Tibial nerve (tissue), 4 donors: ENCODE measurements at regions not wholly inside any gene's neighbourhood (a gene's known extent, or its start where the extent isn't known, plus 50 kb on each side); places are given as distances from the start of the nearest gene placed in this dataset.

Experiments
- DNase-seq, 2 donors: peaks; one replicate each; pipeline ENCODE4 v3.0.0-alpha.2; 2019; ENCODE audit warnings: low spot score in 2 of 2
- H3K27ac ChIP-seq, 4 donors: fragments of 200-600 bp; sonication (generic) in 3 of 4; one replicate each; pipeline ENCODE4 v1.5.1; 2017 to 2019; ENCODE audit warnings: mild to moderate bottlenecking in 1 of 4
- H3K27me3 ChIP-seq, 2 donors: fragments of 200-600 bp; sonication (generic) in 1 of 2; one replicate each; pipeline versions ENCODE4 v1.5.1 to v1.6.0; 2017 to 2019
- H3K36me3 ChIP-seq, 3 donors: fragments of 200-600 bp; sonication (generic); one replicate each; pipeline ENCODE4 v1.5.1; 2018 to 2019
- H3K4me1 ChIP-seq, 4 donors: fragments of 200-600 bp; sonication (generic) in 3 of 4; one replicate each; pipeline ENCODE4 v1.5.1; 2017 to 2019
- H3K4me3 ChIP-seq, 4 donors: fragments of 200-600 bp; sonication (generic) in 3 of 4; one replicate each; pipeline ENCODE4 v1.5.1; 2017 to 2019; ENCODE audit warnings: mild to moderate bottlenecking in 1 of 4, moderate library complexity in 1 of 4
- H3K9me3 ChIP-seq, 4 donors: fragments of 200-600 bp; sonication (generic) in 3 of 4; one replicate each; pipeline ENCODE4 v1.5.1; 2017 to 2019
- CTCF ChIP-seq, 5 experiments: fragments of 200-600 bp in 3 of 5; fragments of 450-650 bp in 2 of 5; sonication (generic) in 3 of 5; IDR thresholded peaks; one replicate each; pipeline ENCODE4 v1.5.1; 2016 to 2019; ENCODE audit warnings: antibody characterized with exemption in 5 of 5, mild to moderate bottlenecking in 3 of 5, moderate library complexity in 2 of 5
- EP300 ChIP-seq, 2 donors: sonication (generic); formaldehyde crosslinking; IDR thresholded peaks; one replicate each; pipeline ENCODE4 v1.6.1; 2017; ENCODE audit warnings: antibody characterized with exemption in 2 of 2, mild to moderate bottlenecking in 1 of 2
- POLR2A ChIP-seq, 2 donors: fragments of 450-650 bp; IDR thresholded peaks; one replicate each; pipeline ENCODE4 v1.6.1; 2017; ENCODE audit warnings: antibody characterized with exemption in 2 of 2, mild to moderate bottlenecking in 2 of 2, moderate library complexity in 2 of 2
- WGBS, 2 donors: methylation state at CpG; one replicate each; pipeline ENCODE4 v1.1.5; 2018; 5-methylcytosine and 5-hydroxymethylcytosine counted together

DNA sequence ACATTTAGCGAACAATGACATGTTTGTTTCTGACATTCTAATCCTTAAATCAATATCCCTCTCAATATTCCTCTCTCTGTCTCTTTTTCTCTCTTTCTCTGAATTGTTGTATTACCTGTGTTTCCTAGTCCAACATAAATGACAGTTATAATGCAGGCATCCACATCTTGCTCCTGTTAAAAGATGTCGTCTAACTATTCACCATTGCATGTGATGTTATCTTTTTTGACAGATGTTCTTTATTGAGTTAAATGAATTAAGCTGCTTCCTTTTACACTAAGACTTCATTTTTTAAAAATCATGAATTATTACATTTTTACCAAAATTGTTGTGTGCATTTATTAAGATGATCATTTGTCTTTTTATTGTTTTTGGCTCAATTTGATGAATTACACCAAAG lies 527.5 kb downstream of the PRR16 start:
- WGBS, 2 donors, result 82 to 89% methylated on average over 2 of the region's 2 CpGs

DNA sequence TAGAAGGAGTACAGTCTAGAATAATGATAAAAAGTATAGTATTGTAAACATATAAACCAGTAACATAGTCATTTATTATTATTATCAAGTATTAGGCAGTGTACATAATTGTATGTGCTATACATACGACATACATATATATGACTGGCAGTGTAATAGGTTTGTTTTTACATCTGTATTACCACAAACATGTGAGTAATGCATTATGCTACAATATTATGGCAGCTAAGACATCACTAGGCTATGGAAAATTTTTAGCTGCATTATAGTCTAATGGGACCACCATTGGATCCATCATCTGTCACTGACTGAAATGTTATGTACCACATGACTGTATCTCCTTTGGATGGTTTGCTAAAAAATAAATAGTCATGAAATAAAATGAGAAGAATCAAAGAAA lies 530.0 kb downstream of the PRR16 start:
- TF ChIP-seq POLR2A (IDR thresholded peaks at IDR 0.05) (no peak), EP300 (IDR thresholded peaks at IDR 0.05) (no peak), CTCF (IDR thresholded peaks at IDR 0.05) (no peak)
- H3K4me3 ChIP-seq, result no peak overlapping the region
- 90 to 98% methylated on average over 1 of the region's 1 CpG for WGBS, 2 donors
- DNase-seq, result no peak
- H3K27me3 ChIP-seq, result no peaks in the 10 kb centered on the region
- no peaks in the 10 kb centered on the region for H3K36me3 ChIP-seq
- H3K27ac ChIP-seq, result no peak overlapping the region
- H3K9me3 ChIP-seq, result no peaks in the 10 kb centered on the region
- no peaks in the 10 kb centered on the region for H3K4me1 ChIP-seq

More for the DNA sequence above, 527.5 kb downstream of the PRR16 start:
- no peaks in the 10 kb centered on the region for H3K27me3 ChIP-seq
- H3K4me1 ChIP-seq, result no peaks in the 10 kb centered on the region
- no peak overlapping the region for H3K4me3 ChIP-seq
- TF ChIP-seq POLR2A (IDR thresholded peaks at IDR 0.05) (no peak), CTCF (IDR thresholded peaks at IDR 0.05) (no peak), EP300 (IDR thresholded peaks at IDR 0.05) (no peak)
- no peaks in the 10 kb centered on the region for H3K36me3 ChIP-seq
- DNase-seq, result no peak
- no peaks in the 10 kb centered on the region for H3K9me3 ChIP-seq
- no peak overlapping the region for H3K27ac ChIP-seq

DNA sequence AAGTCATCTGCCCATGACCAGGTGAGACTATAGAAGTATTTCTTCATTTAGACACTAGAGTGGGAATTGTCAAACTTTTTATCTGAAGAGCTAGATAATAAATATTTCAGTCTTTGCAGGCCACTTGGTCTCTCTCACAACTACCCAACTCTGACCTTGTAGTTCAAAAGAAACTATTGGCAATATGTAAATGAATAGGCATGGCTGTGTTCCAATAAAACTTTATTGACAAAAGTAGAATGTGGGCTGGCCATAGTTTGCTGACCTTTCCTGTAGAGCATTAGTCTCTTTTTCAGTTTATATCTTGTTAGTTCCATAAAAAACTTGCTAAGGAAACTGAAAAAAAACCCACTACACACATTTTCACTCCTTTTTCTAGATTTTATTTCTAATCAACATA lies 535.5 kb downstream of the PRR16 start:
- no peaks in the 10 kb centered on the region for H3K27me3 ChIP-seq
- H3K4me3 ChIP-seq, result no peak overlapping the region
- no peak for DNase-seq
- H3K4me1 ChIP-seq, result no peaks in the 10 kb centered on the region
- no peak for TF ChIP-seq EP300 (IDR thresholded peaks at IDR 0.05)
- TF ChIP-seq CTCF (IDR thresholded peaks at IDR 0.05), result no peak
- TF ChIP-seq POLR2A (IDR thresholded peaks at IDR 0.05), result no peak
- H3K36me3 ChIP-seq, result no peaks in the 10 kb centered on the region
- H3K9me3 ChIP-seq, result no peaks in the 10 kb centered on the region
- H3K27ac ChIP-seq, result no peak overlapping the region

GRCh38 chr5:121006217-121006616 lies 542.1 kb downstream of the PRR16 start:
- no peak for TF ChIP-seq CTCF (IDR thresholded peaks at IDR 0.05)
- no peak for TF ChIP-seq POLR2A (IDR thresholded peaks at IDR 0.05)
- TF ChIP-seq EP300 (IDR thresholded peaks at IDR 0.05), result no peak

GRCh38 chr5:121008041-121008440 lies 543.9 kb downstream of the PRR16 start:
- H3K9me3 ChIP-seq, result no peaks in the 10 kb centered on the region
- H3K4me1 ChIP-seq, result no peaks in the 10 kb centered on the region
- no peak overlapping the region for H3K4me3 ChIP-seq
- TF ChIP-seq EP300 (IDR thresholded peaks at IDR 0.05) (no peak), CTCF (IDR thresholded peaks at IDR 0.05) (no peak), POLR2A (IDR thresholded peaks at IDR 0.05) (no peak)
- H3K27ac ChIP-seq, result no peak overlapping the region
- H3K27me3 ChIP-seq, result no peaks in the 10 kb centered on the region
- WGBS, 2 donors, result 96 to 97% methylated on average over 1 of the region's 1 CpG
- no peaks in the 10 kb centered on the region for H3K36me3 ChIP-seq
- DNase-seq, result no peak

More at GRCh38 chr5:121006217-121006616, 542.1 kb downstream of the PRR16 start:
- Histone ChIP-seq H3K36me3 (no peaks in the 10 kb centered on the region), H3K27ac (no peak overlapping the region), H3K4me3 (no peak overlapping the region), H3K9me3 (no peaks in the 10 kb centered on the region), H3K27me3 (no peaks in the 10 kb centered on the region), H3K4me1 (no peaks in the 10 kb centered on the region)
- DNase-seq, result no peak
- 95 to 96% methylated on average over 2 of the region's 2 CpGs for WGBS, 2 donors
